HEK293T (cell line): ENCODE measurements at regions not wholly inside any gene's neighbourhood (a gene's known extent, or its start where the extent isn't known, plus 50 kb on each side); places are given as distances from the start of the nearest gene placed in this dataset.

Experiments
- ARNT ChIP-seq: fragments of 450-650 bp; IDR thresholded peaks from 2 replicates; pipeline ENCODE4 v1.6.1; 2017; ENCODE audit warnings: mild to moderate bottlenecking
- BHLHE40 ChIP-seq: fragments of 450-650 bp; IDR thresholded peaks from 2 replicates; pipeline ENCODE4 v1.6.1; 2016; ENCODE audit warnings: mild to moderate bottlenecking, moderate library complexity, borderline replicate concordance
- CTBP1 ChIP-seq: fragments of 450-650 bp; IDR thresholded peaks from 2 replicates; pipeline ENCODE4 v1.6.1; 2016; ENCODE audit warnings: borderline replicate concordance
- ELF4 ChIP-seq: fragments of 450-650 bp; IDR thresholded peaks from 2 replicates; pipeline ENCODE4 v1.6.1; 2017; ENCODE audit warnings: antibody characterized with exemption
- FOXA1 ChIP-seq: fragments of 450-650 bp; IDR thresholded peaks from 2 replicates; pipeline ENCODE4 v1.6.1; 2016; ENCODE audit warnings: mild to moderate bottlenecking
- FOXM1 ChIP-seq: fragments of 450-650 bp; IDR thresholded peaks from 2 replicates; pipeline ENCODE4 v1.6.1; 2017; ENCODE audit warnings: mild to moderate bottlenecking, borderline replicate concordance
- HDGF ChIP-seq: fragments of 450-650 bp; IDR thresholded peaks from 2 replicates; pipeline ENCODE4 v1.6.1; 2017; ENCODE audit warnings: antibody characterized with exemption, borderline replicate concordance
- SP1 ChIP-seq: fragments of 450-650 bp; IDR thresholded peaks from 2 replicates; pipeline ENCODE4 v1.6.1; 2017
- SUZ12 ChIP-seq: fragments of 450-650 bp; IDR thresholded peaks from 2 replicates; pipeline ENCODE4 v1.6.1; 2016; ENCODE audit warnings: mild to moderate bottlenecking
- TARDBP ChIP-seq: fragments of 450-650 bp; IDR thresholded peaks from 2 replicates; pipeline ENCODE4 v1.6.1; 2016
- ZNF384 ChIP-seq: fragments of 450-650 bp; IDR thresholded peaks from 2 replicates; pipeline ENCODE4 v1.6.1; 2016

DNA sequence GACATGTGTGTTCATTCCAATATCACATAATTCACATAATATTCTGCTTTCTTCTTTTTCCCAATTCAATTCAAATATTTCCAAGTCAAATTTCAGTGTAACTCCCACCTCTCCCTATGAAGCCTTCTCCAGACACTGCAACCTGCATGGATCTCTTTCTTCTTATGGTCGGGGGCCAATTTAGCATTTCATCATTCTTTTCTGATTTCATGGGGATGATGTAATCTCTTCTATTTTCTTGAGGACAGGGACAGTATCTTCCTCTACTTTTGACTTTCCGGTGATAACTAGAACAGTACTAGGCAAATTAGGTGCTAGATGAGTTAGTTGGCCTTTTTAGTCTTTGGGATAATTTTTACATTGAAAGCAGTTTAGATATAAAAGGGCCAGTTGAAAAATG, 92.7 kb downstream of the CARTPT start:
- TF ChIP-seq FOXM1 (no peak), TARDBP (no peak), BHLHE40 (no peak), SUZ12 (no peak), CTBP1 (no peak), SP1 (no peak), ARNT (no peak), FOXA1 (no peak), ELF4 (no peak), ZNF384 (no peak), HDGF (no peak)
